Smooth muscle cell (in vitro differentiated cells): ENCODE measurements at regions not wholly inside any gene's neighbourhood (a gene's known extent, or its start where the extent isn't known, plus 50 kb on each side); places are given as distances from the start of the nearest gene placed in this dataset.

ENCODE experiments used
- DNase-seq: peaks from one replicate; lab custom pipeline; 2025; ENCODE audit not compliant: unreplicated experiment; lab: John Stamatoyannopoulos, UW
- H2AFZ ChIP-seq: fragments of 200-600 bp; sonication (generic); 2 replicates; pipeline ENCODE4 v1.6.0; 2016; ENCODE audit warnings: antibody characterized with exemption, low read depth, mild to moderate bottlenecking
- H3F3A ChIP-seq: fragments of 200-600 bp; sonication (generic); 2 replicates; pipeline ENCODE4 v1.6.0; 2017; ENCODE audit warnings: antibody characterized with exemption, low read depth
- H3K27ac ChIP-seq: fragments of 200-600 bp; sonication (generic); 2 replicates; pipeline ENCODE4 v1.5.1; 2016; ENCODE audit warnings: low read depth, mild to moderate bottlenecking
- H3K27me3 ChIP-seq: fragments of 200-600 bp; sonication (generic); 2 replicates; pipeline ENCODE4 v1.6.1; 2016; ENCODE audit warnings: low read depth, mild to moderate bottlenecking
- H3K36me3 ChIP-seq: fragments of 200-600 bp; sonication (generic); 2 replicates; pipeline ENCODE4 v1.5.1; 2016; ENCODE audit warnings: low read depth
- H3K4me1 ChIP-seq: fragments of 200-600 bp; sonication (generic); 2 replicates; pipeline ENCODE4 v1.5.1; 2016; ENCODE audit warnings: low read depth
- H3K4me2 ChIP-seq: fragments of 200-600 bp; sonication (generic); 2 replicates; pipeline ENCODE4 v1.6.0; 2016; ENCODE audit warnings: mild to moderate bottlenecking
- H3K4me3 ChIP-seq: fragments of 200-600 bp; sonication (generic); 2 replicates; pipeline ENCODE4 v1.5.1; 2016; ENCODE audit warnings: mild to moderate bottlenecking
- H3K79me2 ChIP-seq: fragments of 200-600 bp; sonication (generic); 2 replicates; pipeline ENCODE4 v1.6.0; 2016; ENCODE audit warnings: low read depth, mild to moderate bottlenecking
- H3K9ac ChIP-seq: fragments of 200-600 bp; sonication (generic); 2 replicates; pipeline ENCODE4 v1.6.0; 2016; ENCODE audit warnings: low read depth
- H3K9me3 ChIP-seq: fragments of 200-600 bp; sonication (generic); replicated peaks from 2 replicates; pipeline ENCODE4 v1.5.1; 2016; ENCODE audit warnings: low read depth
- H4K20me1 ChIP-seq: fragments of 200-600 bp; sonication (generic); 2 replicates; pipeline ENCODE4 v1.6.0; 2016; ENCODE audit warnings: low read depth
- WGBS: methylation state at CpG from one replicate; pipeline ENCODE4 v1.1.7; 2016; ENCODE audit warnings: low lambda C conversion rate; 5-methylcytosine and 5-hydroxymethylcytosine counted together
- TF ChIP-seq, protein P1 (sequence below): fragments of 200-600 bp; sonication (generic); IDR thresholded peaks from 2 replicates; pipeline ENCODE4 v1.5.1; 2017; ENCODE audit warnings: borderline replicate concordance, mild to moderate bottlenecking, antibody characterized with exemption; ENCODE audit not compliant: insufficient read depth, poor library complexity, severe bottlenecking

DNA sequence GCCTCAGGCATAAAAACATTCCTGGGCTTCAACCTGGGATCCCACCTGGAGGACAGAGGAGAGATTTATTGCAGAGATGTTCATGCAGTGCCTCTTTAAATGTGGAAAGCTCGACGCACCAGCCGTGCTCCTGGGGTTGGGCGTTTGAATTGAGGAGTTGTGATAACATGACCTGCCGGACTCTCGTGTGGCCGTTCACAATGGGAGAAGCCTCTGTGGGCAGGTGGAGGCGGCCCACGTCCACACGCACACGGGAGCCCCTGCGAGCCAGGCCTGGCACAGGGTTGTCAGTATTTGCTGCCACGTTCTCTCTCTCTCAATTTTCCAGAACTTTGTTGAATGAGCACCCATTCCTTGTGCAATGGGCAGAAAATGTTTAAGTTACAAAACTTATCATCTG is 58.3 kb upstream of the PPARA start:
- no peaks in the 10 kb centered on the region for H3K36me3 ChIP-seq
- no peaks in the 10 kb centered on the region for H3F3A ChIP-seq
- no peaks in the 10 kb centered on the region for H3K27me3 ChIP-seq
- 92% methylated on average over 13 of the region's 13 CpGs for WGBS
- no peak for DNase-seq
- H3K4me1 ChIP-seq = no peaks in the 10 kb centered on the region
- H3K9ac ChIP-seq = no peak overlapping the region
- H3K4me3 ChIP-seq = no peak overlapping the region
- H3K4me2 ChIP-seq = no peak overlapping the region
- H4K20me1 ChIP-seq = peaks cover 8% of the 10 kb centered on the region
- H3K79me2 ChIP-seq = no peaks in the 10 kb centered on the region
- TF ChIP-seq, protein P1, sequence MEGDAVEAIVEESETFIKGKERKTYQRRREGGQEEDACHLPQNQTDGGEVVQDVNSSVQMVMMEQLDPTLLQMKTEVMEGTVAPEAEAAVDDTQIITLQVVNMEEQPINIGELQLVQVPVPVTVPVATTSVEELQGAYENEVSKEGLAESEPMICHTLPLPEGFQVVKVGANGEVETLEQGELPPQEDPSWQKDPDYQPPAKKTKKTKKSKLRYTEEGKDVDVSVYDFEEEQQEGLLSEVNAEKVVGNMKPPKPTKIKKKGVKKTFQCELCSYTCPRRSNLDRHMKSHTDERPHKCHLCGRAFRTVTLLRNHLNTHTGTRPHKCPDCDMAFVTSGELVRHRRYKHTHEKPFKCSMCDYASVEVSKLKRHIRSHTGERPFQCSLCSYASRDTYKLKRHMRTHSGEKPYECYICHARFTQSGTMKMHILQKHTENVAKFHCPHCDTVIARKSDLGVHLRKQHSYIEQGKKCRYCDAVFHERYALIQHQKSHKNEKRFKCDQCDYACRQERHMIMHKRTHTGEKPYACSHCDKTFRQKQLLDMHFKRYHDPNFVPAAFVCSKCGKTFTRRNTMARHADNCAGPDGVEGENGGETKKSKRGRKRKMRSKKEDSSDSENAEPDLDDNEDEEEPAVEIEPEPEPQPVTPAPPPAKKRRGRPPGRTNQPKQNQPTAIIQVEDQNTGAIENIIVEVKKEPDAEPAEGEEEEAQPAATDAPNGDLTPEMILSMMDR = no peak
- H3K9me3 ChIP-seq = no peaks in the 10 kb centered on the region
- H2AFZ ChIP-seq = no peak overlapping the region
- no peak overlapping the region for H3K27ac ChIP-seq

DNA sequence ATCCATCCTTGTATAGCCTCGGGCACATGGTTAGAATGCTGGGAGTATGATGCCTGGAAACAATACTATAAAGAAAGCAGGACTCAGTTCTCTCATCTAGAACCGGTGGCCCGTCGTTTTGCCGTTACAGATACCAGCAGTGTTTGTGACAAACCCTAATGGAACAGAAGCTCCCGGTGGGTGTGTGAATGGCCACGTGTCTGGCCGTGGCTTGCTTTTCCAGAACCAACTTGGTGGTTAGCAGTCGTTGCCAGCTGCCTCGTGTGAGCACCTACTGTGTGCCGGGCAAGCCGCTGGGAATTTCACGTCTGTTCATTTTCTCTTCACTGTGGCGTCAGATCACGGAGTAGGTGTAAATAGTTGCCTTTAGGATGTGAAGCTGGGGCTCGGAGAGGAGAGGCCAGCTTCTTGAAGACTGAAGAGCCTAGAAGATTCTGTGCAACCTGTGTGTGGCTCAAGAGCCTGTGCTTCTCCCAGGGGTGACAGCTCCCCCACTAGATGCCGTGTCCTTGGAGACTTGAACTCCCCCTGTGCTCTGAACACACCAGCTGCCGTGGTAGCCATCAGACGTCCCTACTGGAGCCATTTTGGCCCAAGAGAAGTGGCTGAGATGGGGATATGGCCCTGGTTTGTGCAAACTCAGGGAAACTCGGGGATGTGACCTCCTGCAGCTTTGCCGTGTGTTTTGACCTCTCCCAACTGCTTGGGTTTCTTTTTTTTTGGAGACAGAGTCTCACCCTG is 57.5 kb upstream of the PPARA start:
- H3K4me3 ChIP-seq = no peak overlapping the region
- no peak overlapping the region for H2AFZ ChIP-seq
- peaks cover 8% of the 10 kb centered on the region for H4K20me1 ChIP-seq
- no peaks in the 10 kb centered on the region for H3F3A ChIP-seq
- no peaks in the 10 kb centered on the region for H3K27me3 ChIP-seq
- no peak overlapping the region for H3K27ac ChIP-seq
- H3K9me3 ChIP-seq = no peaks in the 10 kb centered on the region
- WGBS = 92% methylated on average over 21 of the region's 21 CpGs
- H3K79me2 ChIP-seq = no peaks in the 10 kb centered on the region
- TF ChIP-seq, protein P1 = no peak
- no peaks in the 10 kb centered on the region for H3K4me1 ChIP-seq
- no peaks in the 10 kb centered on the region for H3K36me3 ChIP-seq
- DNase-seq = no peak
- H3K9ac ChIP-seq = no peak overlapping the region
- no peak overlapping the region for H3K4me2 ChIP-seq

DNA sequence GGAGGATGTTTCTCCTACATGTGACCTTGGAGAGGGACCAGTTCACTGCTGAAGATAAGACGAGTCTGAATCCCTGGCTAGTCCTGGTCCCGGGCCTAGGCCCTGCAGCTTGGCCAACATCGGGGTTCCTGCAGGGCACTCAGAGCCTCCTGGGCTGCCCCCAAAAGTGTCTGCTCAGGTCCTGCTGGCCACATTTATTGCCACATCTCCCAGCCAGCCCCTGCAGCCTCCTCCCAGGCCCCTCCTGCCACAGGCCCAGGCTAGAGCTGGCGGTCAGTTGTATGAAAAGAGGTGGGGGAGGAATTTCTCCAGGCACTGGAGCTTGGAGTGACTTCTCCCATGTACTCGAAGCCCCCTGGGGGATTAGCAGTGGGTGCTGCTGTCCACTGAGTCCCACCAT is 56.5 kb upstream of the PPARA start:
- TF ChIP-seq, protein P1 = no peak
- H3K27ac ChIP-seq = no peak overlapping the region

DNA sequence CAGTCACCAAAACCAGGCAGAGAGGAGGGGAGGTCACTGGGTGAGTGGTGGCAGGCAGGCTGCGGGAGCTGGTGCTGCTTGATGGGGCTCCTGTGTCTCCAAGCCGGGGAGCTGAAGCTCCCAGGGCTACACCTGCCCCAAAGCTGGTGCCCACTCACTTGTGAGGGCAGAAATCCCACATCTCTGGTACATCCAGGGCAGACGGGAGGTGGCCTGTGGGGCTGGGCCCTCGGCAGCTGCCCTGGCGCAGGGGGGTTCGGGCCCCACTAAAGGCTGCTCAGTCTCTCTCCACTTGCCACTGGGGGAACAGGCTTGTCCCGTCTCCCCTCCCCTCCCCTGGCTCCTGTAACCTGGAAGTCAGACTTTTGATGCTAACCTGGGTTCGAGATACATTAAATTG is 55.6 kb upstream of the PPARA start:
- H3K4me2 ChIP-seq = no peak overlapping the region
- no peaks in the 10 kb centered on the region for H3K36me3 ChIP-seq
- no peaks in the 10 kb centered on the region for H3K27me3 ChIP-seq
- no peaks in the 10 kb centered on the region for H3F3A ChIP-seq
- no peak overlapping the region for H3K27ac ChIP-seq
- no peaks in the 10 kb centered on the region for H3K79me2 ChIP-seq
- H3K4me3 ChIP-seq = no peak overlapping the region
- peaks cover 8% of the 10 kb centered on the region for H4K20me1 ChIP-seq
- no peaks in the 10 kb centered on the region for H3K9me3 ChIP-seq
- DNase-seq = no peak
- H3K9ac ChIP-seq = no peak overlapping the region
- no peak overlapping the region for H2AFZ ChIP-seq
- TF ChIP-seq, protein P1 = no peak
- 95% methylated on average over 8 of the region's 8 CpGs for WGBS
- H3K4me1 ChIP-seq = no peaks in the 10 kb centered on the region

More for the DNA sequence above, 56.5 kb upstream of the PPARA start:
- no peak overlapping the region for H3K4me2 ChIP-seq
- no peak overlapping the region for H3K4me3 ChIP-seq
- WGBS = 89% methylated on average over 5 of the region's 5 CpGs
- no peaks in the 10 kb centered on the region for H3K36me3 ChIP-seq
- no peaks in the 10 kb centered on the region for H3F3A ChIP-seq
- no peaks in the 10 kb centered on the region for H3K27me3 ChIP-seq
- H3K4me1 ChIP-seq = no peaks in the 10 kb centered on the region
- no peak overlapping the region for H2AFZ ChIP-seq
- no peak overlapping the region for H3K9ac ChIP-seq
- H3K79me2 ChIP-seq = no peaks in the 10 kb centered on the region
- peaks cover 8% of the 10 kb centered on the region for H4K20me1 ChIP-seq
- no peak for DNase-seq
- H3K9me3 ChIP-seq = no peaks in the 10 kb centered on the region
